H1 (cell line): ENCODE measurements at regions not wholly inside any gene's neighbourhood (a gene's known extent, or its start where the extent isn't known, plus 50 kb on each side); places are given as distances from the start of the nearest gene placed in this dataset.

Experiments
- ATF2 ChIP-seq: IDR thresholded peaks from 2 replicates; pipeline ENCODE4 v1.6.1; 2012; ENCODE audit warnings: low read length, inconsistent platforms
- EP300 ChIP-seq, 2 experiments: IDR thresholded peaks; 1 replicate in 1 of 2; 2 replicates in 1 of 2; pipeline ENCODE4 v1.6.1; 2011 to 2012; ENCODE audit warnings: low read depth in 2 of 2, low read length in 2 of 2, mild to moderate bottlenecking in 2 of 2, borderline replicate concordance in 1 of 2, inconsistent platforms in 1 of 2, moderate library complexity in 1 of 2
- EZH2 ChIP-seq: fragments of 200-600 bp; sonication (generic); IDR thresholded peaks from 2 replicates; pipeline ENCODE4 v1.7.1; 2012; ENCODE audit warnings: low read depth, mild to moderate bottlenecking, moderate library complexity, low read length, inconsistent platforms; ENCODE audit not compliant: severe bottlenecking
- FOSL1 ChIP-seq: IDR thresholded peaks from 2 replicates; pipeline ENCODE4 v1.6.1; 2011; ENCODE audit warnings: mild to moderate bottlenecking, low read depth, low read length, moderate library complexity; ENCODE audit not compliant: insufficient read depth
- GABPA ChIP-seq: IDR thresholded peaks from 2 replicates; pipeline ENCODE4 v1.6.1; 2011; ENCODE audit warnings: mild to moderate bottlenecking, low read length, moderate library complexity, borderline replicate concordance; ENCODE audit not compliant: insufficient read depth
- GTF2F1 ChIP-seq: IDR thresholded peaks from 2 replicates; pipeline ENCODE4 v1.6.1; 2012; ENCODE audit warnings: low read depth, low read length, improper control_type of control experiment, borderline replicate concordance
- POLR2A ChIP-seq, 2 experiments: IDR thresholded peaks; 1 replicate in 1 of 2; 2 replicates in 1 of 2; pipeline ENCODE4 v1.6.1; 2011; ENCODE audit warnings: low read depth in 2 of 2, low read length in 2 of 2, mild to moderate bottlenecking in 2 of 2; ENCODE audit errors: control extremely low read depth in 1 of 2
- POLR2AphosphoS5 ChIP-seq: IDR thresholded peaks from 2 replicates; pipeline ENCODE4 v1.6.1; 2011; ENCODE audit warnings: low read depth, low read length
- RAD21 ChIP-seq, 2 experiments: IDR thresholded peaks in 1 of 2; conservative IDR thresholded peaks in 1 of 2; 2 replicates each; pipeline ENCODE4 v1.6.1; 2011; ENCODE audit warnings: low read depth in 2 of 2, low read length in 2 of 2, improper control_type of control experiment in 1 of 2, inconsistent platforms in 1 of 2, mild to moderate bottlenecking in 1 of 2, moderate library complexity in 1 of 2
- USF2 ChIP-seq: IDR thresholded peaks from 2 replicates; pipeline ENCODE4 v1.6.1; 2011; ENCODE audit warnings: low read length, improper control_type of control experiment
- YY1 ChIP-seq: IDR thresholded peaks from 2 replicates; pipeline ENCODE4 v1.6.1; 2011; ENCODE audit warnings: low read depth, mild to moderate bottlenecking, low read length
- TF ChIP-seq, protein P1 (sequence below), 3 experiments: IDR thresholded peaks; 1 replicate in 2 of 3; 2 replicates in 1 of 3; pipeline versions ENCODE4 v1.5.1 to v1.6.1; 2011; ENCODE audit warnings: low read length in 3 of 3, mild to moderate bottlenecking in 3 of 3, inconsistent platforms in 2 of 3, low read depth in 1 of 3, moderate library complexity in 1 of 3; ENCODE audit not compliant: insufficient read depth in 1 of 3; ENCODE audit errors: control extremely low read depth in 1 of 3
- TF ChIP-seq, protein P2 (sequence below): IDR thresholded peaks from 2 replicates; pipeline ENCODE4 v1.6.1; 2011; ENCODE audit warnings: low read depth, mild to moderate bottlenecking, low read length; ENCODE audit not compliant: insufficient read depth

DNA sequence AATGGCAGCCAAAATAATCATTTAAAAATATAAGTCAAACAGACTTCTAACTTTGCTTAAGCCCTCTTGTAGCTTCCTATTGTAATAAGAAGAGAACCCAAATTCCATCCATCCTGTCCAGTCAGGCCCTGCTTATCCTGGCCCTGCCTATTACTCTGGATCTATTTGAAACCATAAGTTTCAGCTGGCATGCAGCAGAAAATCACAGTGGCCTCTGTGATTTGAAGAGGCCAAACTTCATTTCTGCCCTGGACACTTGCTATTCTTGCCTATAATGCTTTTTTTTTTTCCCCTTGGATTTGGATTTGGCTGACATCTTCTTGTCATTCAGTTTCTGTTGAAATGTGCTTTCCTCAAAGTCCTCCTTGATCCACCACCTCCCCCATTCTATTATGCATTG is 642.8 kb downstream of the USP25 start:
- TF ChIP-seq USF2 = no peak
- TF ChIP-seq, protein P1, sequence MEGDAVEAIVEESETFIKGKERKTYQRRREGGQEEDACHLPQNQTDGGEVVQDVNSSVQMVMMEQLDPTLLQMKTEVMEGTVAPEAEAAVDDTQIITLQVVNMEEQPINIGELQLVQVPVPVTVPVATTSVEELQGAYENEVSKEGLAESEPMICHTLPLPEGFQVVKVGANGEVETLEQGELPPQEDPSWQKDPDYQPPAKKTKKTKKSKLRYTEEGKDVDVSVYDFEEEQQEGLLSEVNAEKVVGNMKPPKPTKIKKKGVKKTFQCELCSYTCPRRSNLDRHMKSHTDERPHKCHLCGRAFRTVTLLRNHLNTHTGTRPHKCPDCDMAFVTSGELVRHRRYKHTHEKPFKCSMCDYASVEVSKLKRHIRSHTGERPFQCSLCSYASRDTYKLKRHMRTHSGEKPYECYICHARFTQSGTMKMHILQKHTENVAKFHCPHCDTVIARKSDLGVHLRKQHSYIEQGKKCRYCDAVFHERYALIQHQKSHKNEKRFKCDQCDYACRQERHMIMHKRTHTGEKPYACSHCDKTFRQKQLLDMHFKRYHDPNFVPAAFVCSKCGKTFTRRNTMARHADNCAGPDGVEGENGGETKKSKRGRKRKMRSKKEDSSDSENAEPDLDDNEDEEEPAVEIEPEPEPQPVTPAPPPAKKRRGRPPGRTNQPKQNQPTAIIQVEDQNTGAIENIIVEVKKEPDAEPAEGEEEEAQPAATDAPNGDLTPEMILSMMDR (IDR thresholded peaks at IDR 0.05; ENCODE audit: control extremely low read depth in 1 of 3, insufficient read depth in 1 of 3, low read depth in 1 of 3, low read length in 3 of 3) = no peak
- no peak for TF ChIP-seq RAD21 (IDR thresholded peaks at IDR 0.05 in 1 of 2, conservative IDR thresholded peaks at IDR 0.05 in 1 of 2; ENCODE audit: low read depth in 2 of 2, low read length in 2 of 2)
- no peak for TF ChIP-seq YY1
- TF ChIP-seq, protein P2, sequence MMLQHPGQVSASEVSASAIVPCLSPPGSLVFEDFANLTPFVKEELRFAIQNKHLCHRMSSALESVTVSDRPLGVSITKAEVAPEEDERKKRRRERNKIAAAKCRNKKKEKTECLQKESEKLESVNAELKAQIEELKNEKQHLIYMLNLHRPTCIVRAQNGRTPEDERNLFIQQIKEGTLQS = no peak
- TF ChIP-seq ATF2 = no peak
- TF ChIP-seq FOSL1 = no peak
- no peak for TF ChIP-seq POLR2AphosphoS5
- no peak for TF ChIP-seq EP300 (IDR thresholded peaks at IDR 0.05; ENCODE audit: borderline replicate concordance in 1 of 2, low read depth in 2 of 2, low read length in 2 of 2)
- no peak for TF ChIP-seq POLR2A (IDR thresholded peaks at IDR 0.05; ENCODE audit: control extremely low read depth in 1 of 2, low read depth in 2 of 2, low read length in 2 of 2)
- TF ChIP-seq EZH2 = no peak
- TF ChIP-seq GTF2F1 = no peak
- no peak for TF ChIP-seq GABPA
